Astrocyte (in vitro differentiated cells and primary cell): ENCODE measurements at regions not wholly inside any gene's neighbourhood (a gene's known extent, or its start where the extent isn't known, plus 50 kb on each side); places are given as distances from the start of the nearest gene placed in this dataset.
"Not testable (repeated sequence)": the region's sequence is repeated elsewhere in the genome, so short reads cannot be mapped to it uniquely, and the experiment has no call there.

Experiments
- CTCF ChIP-seq: IDR thresholded peaks from 2 replicates; pipeline ENCODE4 v1.5.1; 2011; ENCODE audit warnings: low read depth, mild to moderate bottlenecking, inconsistent platforms, low read length, moderate library complexity; ENCODE audit not compliant: insufficient read depth
- EZH2 ChIP-seq: IDR thresholded peaks from 2 replicates; pipeline ENCODE4 v1.6.1; 2012; ENCODE audit warnings: mild to moderate bottlenecking, low read length, inconsistent platforms; ENCODE audit not compliant: insufficient read depth

GRCh38 chr3:198158007-198158406, 198.0 kb downstream of the LMLN start:
- not testable (repeated sequence) for TF ChIP-seq EZH2, CTCF
